ENCODE measurements at regions not wholly inside any gene's neighbourhood (a gene's known extent, or its start where the extent isn't known, plus 50 kb on each side); places are given as distances from the start of the nearest gene placed in this dataset.
"Not testable (repeated sequence)": the region's sequence is repeated elsewhere in the genome, so short reads cannot be mapped to it uniquely, and the experiment has no call there.

DNA sequence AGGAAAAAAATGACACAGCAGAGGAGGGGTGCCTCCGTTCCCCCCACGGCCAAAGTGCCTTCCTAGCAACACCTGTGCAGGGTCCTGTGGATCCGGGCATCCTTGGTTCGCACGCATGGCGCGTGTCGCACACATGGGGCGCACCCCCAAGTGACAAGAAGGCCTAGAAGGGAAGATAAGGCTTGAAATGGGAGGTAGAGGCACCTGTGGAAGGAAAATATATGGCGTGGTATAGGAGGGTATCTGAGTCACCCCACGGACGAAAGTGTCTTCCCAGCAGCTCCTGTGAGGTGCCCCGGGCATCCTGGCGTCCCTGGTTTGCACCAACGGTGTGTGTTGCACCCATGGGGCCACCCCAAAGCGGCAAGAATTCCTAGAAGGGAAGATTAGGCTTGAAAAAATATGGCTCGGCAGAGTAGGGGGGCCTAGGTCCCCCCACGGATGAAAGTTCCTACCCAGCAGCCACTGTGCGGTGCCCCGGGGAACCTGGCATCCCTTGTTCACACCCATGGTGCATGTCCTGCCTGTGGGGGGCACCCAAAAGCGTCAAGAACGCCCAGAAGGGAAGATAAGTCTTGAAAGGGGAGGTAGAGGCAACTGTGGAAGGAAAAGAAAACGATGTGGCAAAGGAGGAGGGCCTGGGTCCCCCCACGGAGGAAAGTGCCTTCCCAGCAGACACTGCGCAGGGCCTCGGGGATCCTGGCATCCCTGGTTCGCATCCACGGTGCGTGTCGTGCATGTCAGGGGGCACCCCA lies 280.0 kb downstream of the ALG10 start:
- DNase-seq, result no peak

DNA sequence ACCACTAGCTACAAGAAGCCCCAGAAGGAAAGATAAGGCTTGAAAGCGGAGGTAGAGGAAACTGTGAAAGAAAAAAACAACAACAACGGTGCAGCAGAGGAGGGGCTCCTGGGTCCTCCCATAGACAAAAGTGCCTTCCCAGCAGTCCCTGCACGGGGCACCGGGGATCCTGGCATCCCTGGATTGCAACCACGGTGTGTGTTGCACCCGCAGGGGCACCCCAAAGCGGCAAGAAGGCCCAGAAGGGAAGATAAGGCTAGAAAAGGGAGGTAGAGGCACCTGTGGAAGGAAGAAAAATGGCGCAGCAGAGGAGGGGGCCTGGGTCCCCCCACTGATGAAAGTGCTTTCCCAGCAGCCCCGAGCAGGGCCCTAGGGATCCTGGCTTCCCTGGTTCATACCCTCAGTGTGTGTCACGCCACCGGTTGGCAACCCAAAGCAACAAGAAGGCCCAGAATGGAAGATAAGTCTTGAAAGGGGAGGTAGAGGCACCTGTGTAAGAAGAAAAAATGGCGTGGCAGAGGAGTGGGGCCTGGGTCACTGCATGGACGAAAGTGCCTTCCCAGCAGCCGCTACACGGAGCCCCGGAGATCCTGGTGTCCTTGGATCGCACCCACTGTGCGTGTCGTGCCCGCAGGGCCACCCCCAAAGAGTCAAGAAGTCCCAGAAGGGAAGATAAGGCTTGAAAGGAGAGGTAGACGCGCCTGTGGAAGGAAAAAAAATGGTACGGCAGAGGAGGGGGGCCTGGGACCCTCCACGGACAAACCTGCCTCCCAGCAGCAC lies 281.0 kb downstream of the ALG10 start:
- DNase-seq, result no peak

DNA sequence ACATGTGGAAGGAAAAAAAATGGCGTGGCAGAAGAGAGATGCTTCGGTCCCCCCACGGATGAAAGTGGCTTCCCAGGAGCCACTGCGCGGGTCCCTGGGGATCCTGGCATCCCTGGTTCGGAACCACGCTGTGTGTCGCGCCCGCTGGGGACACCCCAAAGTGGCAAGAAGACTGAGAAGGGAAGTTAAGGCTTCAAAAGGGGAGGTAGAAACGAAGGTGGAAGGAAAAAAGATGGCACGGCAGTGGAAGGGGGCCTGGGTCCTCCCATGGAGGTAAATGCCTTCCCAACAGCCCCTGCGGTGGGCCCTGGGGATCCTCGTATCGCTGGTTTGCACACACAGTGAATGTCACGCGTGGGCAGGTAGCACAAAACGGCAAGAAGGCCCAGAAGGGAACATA lies 281.7 kb downstream of the ALG10 start:
- DNase-seq, result no peak

DNA sequence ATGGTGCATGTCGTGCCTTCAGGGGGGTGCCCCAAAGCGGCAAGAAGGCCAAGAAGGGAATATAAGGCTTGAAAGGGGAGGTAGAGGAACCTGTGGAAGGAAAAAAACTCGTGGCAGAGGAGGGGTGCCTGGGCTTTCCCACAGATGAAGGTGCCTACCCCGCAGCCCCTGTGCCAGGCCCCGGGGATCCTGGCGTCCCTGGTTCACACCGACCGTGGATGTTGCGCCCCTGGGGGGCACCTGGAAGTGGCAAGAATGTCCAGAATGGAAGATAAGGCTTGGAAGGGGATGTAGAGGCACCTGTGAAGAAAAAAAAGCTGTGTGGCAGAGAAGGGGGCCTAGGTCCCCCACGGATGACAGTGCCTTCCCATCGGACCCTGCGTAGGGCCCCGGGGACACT lies 282.2 kb downstream of the ALG10 start:
- no peak for DNase-seq

DNA sequence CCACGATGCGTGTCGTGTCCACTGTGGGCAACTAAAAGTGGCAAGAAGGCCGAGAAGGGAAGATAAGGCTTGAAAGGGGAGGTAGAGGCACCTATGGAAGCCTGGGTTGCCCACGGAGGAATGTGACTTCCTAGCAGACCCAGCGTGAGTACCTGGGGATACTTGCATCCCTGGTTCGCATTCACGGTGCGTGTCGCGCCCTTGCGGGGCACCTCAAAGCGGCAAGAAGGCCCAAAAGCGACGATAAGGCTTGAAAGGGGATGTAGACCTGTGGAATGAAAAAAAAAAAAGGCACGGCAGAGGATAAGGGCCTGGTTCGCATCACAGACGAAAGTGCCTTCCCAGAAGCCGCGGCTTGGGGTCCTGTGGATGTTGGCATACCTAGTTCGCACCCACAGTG lies 282.9 kb downstream of the ALG10 start:
- DNase-seq, result no peak

DNA sequence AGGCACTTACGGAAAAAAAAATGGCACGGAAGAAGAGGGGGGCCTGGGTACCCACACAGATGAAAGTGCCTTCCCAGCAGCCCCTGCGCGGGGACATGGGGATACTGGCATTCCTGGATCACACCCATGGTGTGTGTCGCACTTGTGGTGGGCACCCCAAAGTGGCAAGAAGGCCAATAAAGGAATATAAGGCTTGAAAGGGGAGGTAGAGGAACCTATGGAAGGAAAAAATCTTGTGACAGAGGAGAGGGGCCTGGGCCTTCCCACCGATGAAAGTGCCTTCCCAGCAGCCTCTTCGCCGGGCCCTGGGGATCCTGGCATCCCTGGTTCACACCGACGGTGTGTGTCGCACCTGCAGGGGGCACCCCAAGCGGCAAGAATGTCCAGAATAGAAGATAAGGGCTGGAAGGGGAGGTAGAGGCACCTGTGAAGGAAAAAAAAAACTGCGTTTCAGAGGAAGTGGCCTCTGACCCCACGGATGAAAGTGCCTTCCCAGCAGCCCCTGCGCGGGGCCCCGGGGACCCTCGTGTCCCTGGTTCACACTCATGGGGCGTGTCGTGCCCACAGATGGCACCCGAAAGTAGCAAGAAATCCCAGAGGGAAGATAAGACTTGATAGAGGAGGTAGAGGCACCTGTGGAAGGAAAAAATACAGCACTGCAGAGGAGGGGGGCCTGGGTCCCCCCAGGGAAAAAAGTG lies 284.0 kb downstream of the ALG10 start:
- no peak for DNase-seq

DNA sequence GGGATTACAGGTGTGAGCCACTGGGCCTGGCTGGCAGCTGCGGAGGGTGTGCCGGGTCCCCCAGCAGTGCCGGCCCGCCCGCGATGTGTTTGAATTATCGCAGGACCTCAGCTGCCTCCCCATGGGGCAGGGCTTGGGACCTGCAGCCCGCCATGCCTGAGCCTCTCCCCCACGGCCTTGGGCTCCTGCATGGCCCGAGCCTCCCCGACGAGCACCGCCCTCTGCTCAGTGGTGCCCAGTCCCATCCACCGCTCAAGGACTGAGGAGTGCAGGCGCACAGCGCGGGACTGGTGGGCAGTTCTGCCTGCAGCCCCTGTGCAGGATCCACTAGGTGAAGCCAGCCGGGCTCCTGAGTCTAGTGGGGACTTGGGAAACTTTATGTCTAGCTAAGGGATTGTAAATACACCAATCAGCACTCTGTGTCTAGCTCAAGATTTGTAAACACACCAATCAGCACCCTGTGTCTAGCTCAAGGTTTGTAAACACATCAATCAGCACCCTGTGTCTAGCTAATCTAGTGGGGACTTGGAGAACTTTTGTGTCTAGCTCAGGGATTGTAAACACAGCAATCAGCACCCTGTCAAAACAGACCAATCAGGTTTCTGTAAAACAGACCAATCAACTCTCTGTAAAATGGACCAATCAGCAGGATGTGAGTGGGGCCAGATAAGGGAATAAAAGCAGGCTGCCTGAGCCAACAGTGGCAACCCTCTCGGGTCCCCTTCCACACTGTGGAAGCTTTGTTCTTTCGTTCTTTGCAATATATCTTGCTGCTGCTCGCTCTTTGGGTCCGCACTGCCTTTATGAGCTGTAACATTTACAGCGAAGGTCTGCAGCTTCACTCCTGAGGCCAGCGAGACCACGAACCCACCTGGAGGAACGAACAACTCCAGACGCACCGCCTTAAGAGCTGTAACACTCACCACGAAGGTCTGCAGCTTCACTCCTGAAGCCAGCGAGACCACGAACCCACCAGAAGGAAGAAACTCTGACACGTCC lies 287.8 kb downstream of the ALG10 start:
- DNase-seq, result not testable (repeated sequence)

DNA sequence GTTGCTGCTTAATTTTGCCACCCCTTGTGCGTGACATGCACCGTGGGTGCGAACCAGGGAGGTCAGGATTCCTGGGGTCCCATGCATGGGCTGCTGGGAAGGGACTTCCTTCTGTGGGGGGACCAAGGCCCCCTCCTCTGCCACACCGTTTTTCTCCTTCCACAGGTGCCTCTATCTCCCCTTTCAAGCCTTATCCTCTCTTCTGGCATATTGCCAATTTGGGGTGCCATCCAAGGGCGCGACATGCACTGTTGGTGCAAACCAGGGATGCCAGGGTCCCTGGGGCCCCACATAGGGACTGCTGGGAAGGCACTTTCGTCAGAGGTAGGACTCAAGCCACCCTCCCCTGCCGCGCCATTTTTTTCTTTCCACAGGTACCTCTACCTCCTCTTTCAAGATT lies 289.0 kb downstream of the ALG10 start:
- DNase-seq, result no peak

DNA sequence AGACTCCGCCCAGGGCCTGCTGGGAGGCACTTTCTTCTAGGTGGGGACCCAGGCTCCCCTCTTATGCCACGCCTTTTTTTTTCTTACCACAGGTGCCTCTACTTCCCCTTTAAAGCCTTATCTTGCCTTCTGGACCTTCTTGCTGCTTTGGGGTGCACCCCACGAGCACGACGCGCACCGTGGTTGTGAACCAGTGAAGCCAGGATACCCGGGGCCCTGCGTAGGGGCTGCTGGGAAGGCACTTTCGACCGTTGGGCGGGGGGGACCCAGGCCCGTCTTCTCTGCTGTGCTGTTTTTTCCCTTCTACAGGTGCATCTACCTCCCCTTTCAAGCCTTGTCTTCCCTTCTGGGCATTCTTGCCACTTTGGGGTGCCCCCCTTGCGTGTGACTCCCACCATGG lies 305.4 kb downstream of the ALG10 start:
- no peak for DNase-seq

DNA sequence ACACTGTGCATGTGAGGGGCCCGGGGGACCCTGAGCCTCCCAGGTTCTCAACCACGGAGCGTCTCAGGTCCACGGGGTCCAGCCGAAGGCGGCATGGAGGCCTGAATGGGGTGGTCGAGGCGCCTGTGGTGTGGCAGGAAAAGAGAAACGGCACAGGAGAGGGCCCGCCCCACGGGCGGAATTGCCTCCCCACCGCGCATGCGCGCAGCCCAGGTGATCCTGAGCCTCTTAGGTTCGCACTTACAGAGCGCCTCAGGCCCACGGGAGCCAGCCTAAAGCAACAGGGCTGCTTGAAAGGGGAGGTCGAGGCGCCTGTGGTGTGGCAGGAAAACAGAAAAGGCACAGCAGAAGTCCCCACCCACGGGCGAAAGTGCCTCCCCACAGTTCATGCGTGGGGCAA lies 311.0 kb downstream of the ALG10 start:
- no peak for DNase-seq

DNA sequence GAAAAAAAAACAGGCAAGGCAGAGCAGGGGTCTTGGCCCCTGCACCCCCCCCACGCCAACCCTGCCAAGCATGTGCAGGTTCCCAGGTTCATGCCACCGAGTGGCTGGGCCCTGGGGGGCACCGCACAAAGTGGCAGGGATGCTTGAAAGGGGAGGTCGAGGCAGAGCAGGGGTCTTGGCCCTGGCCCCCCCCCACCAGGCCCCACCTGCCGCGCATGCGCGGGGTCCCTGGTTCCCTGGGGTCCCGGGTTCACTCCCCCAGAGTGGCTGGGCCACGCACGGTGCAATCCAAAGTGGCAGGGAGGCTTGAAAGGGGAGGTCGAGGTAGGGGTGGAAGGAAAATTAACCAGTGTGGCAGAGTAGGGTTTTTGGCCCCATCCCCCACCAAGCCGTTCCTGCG lies 312.2 kb downstream of the ALG10 start:
- DNase-seq, result no peak

DNA sequence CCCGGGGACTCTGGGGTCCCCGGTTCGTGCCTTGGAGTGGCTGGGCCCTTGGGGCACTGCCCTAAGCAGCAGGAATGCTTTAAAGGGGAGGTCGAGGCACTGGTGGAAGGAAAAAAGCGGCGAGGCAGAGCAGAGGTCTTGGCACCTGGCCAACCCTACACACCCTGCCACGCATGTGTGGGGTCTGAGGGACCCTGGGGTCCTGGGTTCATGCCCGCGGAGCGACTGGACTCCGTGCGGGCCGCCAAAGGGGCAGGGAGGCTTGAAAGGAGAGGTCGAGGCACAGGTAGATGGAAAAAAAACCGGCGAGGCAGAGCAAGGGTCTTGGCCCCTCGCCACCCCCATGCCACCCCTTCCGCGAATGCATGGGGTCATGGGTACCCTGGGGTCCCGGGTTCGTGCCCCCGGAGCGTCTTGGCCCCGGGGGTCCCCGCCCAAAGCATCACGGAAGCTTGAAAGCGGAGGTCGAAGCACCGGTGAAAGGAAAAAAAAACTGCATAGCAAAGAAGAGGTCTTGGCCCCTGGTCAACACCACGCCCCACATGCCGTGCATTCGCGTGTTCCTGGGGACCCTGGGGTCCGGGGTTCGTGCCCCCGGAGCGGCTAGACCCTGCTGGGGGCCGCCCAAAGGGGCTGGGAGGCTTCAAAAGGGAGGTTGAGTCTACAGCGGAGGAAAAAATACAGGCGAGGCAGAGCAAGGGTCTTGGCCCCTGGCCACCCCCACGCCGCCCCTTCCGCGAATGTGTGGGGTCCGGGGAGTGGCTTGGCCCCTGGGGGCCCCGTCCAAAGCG lies 312.9 kb downstream of the ALG10 start:
- DNase-seq, result no peak

DNA sequence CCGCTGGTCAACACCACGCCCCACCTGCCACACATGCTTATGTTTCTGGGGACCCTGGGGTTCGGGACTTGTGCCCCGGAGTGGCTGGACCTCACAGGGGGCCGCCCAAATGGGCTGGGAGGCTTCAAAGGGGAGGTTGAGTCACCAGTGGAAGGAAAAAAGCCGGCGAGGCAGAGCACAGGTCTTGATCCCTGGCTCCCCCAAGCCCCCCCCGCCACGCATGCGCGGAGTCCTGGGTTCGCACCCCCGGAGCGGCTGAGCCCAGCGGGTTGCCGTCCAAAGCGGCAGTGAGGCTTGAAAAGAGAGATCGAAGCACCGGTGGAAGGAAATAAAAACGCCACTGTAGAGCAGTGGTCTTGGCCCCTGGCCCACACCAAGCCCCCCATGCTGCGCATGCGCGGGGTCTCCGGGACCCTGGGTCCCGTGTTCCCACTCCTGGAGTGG lies 313.5 kb downstream of the ALG10 start:
- DNase-seq, result no peak

DNA sequence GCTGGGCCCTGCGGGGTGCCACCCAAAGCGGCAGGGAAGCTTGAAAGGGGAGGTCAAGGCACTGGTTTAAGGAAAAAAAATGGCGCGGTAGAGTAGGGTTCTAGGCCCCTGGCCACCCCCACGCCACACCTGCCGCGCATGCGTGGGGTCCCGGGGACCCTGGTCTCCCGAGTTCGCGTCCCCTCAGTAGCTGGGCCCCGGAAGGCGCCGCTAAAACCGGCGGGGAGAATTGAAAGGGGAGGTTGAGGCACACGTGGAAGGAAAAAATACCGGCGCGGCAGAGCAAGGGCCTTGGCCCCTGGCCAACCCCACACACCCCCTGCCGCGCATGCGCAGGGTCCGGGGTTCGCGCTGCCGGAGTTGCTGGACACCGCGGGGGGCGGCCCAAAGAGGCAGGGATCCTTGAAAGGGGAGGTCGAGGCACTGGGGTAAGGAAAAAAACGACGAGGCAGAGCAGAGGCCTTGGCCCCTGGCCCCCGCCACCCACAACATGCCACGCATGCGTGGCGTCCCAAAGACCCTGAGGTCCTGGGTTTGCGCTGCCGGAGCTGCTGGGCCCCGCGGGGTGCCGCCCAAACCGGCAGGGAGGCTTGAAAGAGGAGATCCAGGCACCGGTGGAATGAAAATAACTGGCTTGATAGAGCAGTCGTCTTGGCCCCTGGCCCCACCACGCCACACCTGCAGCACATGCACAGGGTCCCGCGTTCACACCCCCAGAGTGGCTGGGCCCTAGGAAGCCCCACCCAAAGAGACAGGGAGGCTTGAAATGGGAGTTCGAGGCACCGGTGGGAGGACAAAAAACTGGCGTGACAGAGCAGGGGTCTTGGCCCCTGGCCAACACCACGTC lies 314.5 kb downstream of the ALG10 start:
- DNase-seq, result no peak

DNA sequence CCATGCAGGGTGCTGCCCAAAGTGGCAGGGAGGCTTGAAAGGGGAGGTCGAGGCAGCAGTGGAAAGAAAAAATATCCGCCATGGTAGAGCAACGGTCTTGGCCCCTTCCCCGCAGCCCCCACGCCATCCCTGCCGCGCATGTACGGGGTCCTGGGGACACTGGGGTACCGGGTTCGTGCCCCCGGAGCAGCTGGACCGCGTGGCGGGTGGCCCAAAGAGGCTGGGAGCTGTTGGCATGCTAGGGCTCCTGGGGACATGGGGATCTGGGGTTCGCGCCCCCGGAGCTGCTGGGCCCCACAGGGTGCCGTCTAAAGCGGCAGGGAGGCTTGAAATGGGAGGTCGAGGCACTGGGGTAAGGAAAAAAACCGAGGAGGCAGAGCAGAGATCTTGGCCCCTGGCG lies 316.5 kb downstream of the ALG10 start:
- no peak for DNase-seq

DNA sequence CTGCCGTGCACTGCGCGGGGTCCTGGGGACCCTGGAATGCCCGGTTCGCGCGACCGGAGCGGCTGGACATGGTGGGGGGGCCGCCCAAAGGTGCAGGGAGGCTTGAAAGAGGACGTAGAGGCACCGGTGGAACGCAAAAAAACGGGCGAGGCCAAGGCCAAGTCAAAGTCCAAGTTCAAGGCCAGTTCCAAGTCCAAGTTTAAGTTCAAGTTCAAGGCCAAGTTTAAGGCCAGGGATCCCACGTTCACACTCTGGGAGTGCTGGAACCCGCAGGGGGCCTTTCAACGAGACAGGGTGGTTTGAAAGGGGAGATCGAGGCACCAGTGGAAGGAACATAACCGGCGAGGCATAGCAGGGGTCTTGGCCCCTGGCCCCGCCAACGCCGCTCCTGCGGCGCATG lies 317.6 kb downstream of the ALG10 start:
- DNase-seq, result no peak

DNA sequence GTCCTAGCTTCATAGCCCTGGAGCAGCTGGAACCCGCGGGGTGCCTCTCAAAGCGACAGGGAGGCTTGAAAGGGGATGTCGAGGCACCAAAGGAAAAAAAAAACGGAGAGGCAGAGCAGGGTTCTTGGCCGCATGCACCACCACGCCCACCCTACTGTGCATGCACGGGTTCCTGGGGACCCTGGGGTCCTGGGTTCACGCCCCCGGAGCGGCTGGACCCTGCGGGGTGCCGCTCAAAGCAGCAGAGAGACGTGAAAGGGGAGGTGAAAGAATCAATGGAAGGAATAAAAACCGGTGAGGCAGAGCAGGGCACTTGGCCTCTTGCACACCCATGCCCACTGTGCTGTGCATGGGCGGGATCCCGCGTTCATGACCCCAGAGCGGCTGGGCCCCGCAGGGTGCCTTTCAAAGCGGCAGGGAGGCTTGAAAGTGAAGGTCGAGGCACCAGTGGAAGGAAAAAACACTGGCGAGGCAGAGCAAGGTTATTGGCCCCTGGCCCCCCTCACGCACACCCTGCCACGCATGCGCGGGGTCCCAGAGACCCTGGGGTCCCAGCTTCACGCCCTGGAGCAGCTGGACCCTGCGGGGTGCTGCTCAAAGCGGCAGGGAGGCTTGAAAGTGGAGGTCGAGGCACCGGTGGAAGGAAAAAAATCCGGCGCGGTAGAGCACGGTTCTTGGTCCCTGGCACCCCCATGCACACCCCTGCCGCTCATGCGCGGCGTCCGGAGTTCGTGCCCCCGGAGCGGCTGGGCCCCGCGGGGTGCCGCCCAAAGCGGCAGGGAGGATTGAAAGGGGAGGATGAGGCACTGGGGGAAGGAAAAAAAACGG lies 318.5 kb downstream of the ALG10 start:
- no peak for DNase-seq

DNA sequence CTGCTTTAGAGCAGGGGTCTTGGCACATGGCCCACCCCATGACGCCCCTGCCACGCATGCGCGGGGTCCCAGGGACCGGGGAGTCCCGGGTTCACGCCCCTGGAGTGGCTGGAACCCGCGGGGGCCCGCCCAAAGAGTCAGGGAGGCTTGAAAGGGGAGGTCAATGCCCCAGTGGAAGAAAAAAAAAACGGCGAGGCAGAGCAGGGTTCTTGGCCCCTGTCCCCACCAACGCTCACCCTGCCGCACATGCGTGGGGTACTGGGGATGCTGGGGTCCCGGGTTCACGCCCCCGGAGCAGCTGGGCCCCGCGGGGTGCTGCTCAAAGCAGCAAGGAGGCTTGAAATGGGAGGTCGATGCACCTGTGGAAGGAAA lies 319.1 kb downstream of the ALG10 start:
- no peak for DNase-seq
